Myocyte (in vitro differentiated cells): ENCODE measurements at regions not wholly inside any gene's neighbourhood (a gene's known extent, or its start where the extent isn't known, plus 50 kb on each side); places are given as distances from the start of the nearest gene placed in this dataset.
"Not testable (repeated sequence)": the region's sequence is repeated elsewhere in the genome, so short reads cannot be mapped to it uniquely, and the experiment has no call there.

Experiments used
- DNase-seq: peaks from one replicate; pipeline ENCODE4 v3.0.0-alpha.2; 2012; ENCODE audit warnings: low read depth

DNA sequence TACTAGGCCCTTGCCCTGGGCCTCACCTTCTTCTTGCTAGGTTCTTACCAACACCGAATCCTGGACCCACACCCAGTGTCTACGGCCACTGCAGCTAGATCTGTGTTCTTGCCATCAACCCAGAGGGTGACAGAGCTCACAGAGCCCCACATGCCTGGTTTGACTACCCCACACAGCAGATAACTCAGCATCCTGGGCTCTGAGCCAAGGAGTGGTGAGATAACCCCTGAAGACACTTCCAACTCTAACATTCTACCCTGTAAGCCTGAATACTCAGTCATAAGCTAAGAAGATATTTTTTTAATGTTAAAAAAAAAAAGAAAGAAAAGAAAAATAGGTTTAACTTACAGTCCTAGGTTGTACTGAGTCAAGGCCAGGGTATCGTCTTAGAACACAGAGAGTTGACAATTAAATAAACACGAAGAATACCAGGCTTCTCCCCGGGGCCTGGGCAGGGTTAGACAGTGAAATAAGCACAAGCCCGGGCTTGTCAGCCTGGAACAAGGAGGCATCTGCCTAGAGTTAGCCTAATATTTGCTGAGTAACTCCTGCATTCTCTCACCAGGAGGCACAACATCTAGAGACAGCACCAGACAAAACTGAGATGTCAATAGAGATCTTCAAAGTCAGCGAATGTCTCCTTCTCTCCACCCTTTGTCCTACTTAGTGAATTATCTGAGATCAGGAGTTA, 556.5 kb upstream of the LRRN3 start:
- DNase-seq, result peak; percentile 15

DNA sequence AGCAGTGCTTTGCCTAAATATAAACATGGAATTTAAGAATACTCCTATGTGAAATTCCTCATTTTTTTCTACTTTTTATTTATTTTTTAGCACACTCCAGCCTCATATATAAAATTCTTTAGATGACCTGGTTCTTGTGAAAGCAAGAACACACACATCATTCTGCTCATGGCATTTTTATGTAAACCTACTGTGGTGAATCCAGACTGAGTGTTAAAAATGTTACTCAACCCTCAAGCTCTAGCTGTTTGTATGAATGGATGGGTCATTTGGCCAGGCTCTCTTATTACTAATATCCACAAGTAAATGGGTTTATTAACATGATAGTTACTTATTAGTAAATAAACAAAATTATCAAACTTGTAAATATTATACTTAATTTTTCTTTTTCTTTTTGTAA, 551.7 kb upstream of the LRRN3 start:
- DNase-seq, result no peak

DNA sequence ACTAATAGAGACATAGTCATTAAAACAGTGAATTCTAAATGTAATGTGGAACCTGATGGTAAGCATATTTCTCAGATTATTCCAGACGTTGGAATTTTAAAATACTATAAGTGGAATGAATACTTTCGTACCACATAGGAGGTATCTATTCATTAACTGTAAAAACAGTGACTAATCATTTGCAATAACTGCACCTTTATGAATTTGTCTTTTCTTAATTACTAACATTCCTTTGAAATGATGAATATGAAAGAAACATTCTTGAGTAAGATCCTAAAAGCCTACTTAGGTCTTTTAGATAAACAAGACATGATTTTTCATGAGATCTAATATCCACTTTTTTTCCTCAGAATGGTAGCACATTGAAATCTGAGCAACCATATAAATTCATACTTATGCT, 549.0 kb upstream of the LRRN3 start:
- no peak for DNase-seq

DNA sequence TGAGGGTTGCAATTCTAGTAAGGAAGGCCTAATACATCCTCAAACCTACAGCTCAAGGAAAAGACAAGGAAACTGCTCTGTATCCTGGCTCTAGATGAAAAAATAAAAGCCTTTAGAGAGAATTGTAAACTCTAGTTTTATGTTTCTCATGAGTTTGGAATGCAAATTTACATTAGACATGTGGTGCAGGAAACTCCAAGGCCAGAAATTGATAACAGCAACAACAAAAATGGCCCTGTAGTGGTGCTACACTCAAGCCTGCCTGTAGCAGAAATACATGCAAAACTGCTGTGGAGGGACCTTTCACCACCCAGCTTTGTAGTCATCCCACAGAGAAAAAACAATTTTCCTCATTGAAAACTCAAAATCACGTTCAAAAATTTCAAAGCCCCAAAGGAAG, 546.7 kb upstream of the LRRN3 start:
- DNase-seq, result no peak

DNA sequence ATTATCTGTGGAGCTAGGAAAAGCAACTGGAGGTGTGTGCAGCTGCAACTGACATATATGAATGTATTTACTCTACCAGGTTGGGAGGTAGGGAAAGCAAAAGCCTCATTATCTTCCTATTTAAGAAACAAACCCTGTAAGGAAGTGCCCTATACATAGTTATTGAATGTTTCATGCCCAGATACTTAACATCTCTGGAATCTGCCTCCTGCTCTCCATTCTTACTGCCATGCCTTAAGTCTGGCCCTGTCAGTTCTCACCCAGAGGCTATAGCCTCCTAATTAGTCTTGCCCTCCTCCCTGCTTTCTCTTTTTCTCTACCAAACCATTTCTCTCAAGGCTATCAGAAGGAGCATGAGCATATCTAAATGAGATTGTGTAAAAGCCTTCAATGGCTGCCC, 542.6 kb upstream of the LRRN3 start:
- no peak for DNase-seq

DNA sequence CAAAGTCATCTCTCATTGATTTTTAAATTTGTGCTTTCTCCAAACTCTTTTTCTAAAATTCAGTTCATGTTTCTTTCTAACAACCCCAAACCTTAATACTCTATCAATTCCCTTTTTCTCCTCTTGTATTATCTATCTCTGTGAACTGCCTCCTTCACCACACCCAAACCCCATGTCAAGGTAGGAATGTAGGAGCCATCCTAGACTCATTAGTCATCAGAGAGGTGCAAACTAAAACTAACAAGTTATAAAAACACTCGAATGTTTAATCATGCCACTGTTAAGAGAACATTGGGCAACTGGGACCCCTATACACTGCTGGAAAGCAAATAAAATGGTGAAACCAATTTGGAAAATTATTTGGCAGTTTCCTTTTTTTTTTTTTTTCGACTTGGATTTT, 533.8 kb upstream of the LRRN3 start:
- DNase-seq, result no peak

DNA sequence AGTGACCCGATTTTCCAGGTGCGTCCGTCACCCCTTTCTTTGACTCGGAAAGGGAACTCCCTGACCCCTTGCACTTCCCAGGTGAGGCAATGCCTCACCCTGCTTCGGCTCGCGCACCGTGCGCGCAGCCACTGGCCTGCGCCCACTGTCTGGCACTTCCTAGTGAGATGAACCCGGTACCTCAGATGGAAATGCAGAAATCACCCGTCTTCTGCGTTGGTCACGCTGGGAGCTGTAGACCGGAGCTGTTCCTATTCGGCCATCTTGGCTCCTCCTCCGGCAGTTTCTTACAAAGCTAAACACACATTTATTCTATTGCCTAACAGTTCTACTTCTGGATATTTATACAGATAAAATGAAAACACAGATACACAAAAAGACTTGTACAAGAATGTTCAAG, 527.6 kb upstream of the LRRN3 start:
- DNase-seq, result not testable (repeated sequence)

DNA sequence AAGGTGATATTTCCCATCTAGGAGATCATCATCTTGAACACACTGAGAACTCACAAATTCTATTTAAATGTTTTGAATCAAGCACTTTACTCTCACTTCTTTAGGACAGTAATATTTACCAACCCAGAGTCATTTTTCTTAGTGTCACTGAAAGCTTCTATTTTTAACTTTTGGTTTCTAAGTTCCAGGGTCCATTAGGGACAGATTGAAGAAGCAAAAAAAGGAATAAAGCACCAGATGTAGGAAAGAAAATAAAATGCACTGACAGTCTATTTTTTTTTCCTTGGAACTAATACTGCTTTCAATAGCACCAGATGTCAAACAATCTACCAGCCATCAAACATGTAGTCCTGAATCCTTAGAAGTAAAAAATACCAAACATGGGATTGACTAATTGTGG, 526.7 kb upstream of the LRRN3 start:
- no peak for DNase-seq

DNA sequence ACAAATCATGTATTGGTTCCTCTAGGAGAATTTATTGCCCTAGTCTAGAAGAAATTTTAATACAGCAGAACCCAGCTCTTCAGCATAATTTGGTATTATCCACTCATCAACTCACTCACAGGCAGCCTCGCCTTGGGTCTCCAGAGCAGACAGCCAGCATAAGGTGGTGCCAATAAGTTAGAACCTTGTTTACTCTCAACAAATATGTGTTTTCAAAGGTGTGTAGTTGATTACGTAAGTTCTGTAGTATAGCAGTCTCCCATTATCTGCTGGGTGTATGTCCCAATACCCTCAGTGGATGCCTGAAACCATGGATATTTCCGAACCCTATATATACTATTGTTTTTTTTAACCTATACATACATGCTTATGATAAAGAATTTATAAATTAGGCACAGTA, 522.5 kb upstream of the LRRN3 start:
- DNase-seq, result no peak

DNA sequence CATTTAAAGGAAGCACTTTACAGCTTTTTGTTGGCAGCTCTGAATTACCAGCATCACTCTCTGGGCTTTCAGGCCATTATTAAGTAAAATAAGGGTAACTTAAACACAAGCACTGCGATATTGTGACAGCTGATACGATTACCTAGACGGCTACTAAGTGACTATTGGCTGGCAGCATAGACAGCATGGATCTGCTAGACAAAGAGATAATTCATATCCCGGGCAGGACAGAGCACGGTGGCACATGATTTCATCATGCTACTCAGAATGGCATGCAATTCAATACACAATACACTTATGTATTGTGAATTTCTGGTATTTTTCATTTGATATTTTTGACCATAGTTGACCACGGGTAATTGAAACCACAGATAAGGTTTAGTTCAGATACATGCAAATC, 522.0 kb upstream of the LRRN3 start:
- no peak for DNase-seq

DNA sequence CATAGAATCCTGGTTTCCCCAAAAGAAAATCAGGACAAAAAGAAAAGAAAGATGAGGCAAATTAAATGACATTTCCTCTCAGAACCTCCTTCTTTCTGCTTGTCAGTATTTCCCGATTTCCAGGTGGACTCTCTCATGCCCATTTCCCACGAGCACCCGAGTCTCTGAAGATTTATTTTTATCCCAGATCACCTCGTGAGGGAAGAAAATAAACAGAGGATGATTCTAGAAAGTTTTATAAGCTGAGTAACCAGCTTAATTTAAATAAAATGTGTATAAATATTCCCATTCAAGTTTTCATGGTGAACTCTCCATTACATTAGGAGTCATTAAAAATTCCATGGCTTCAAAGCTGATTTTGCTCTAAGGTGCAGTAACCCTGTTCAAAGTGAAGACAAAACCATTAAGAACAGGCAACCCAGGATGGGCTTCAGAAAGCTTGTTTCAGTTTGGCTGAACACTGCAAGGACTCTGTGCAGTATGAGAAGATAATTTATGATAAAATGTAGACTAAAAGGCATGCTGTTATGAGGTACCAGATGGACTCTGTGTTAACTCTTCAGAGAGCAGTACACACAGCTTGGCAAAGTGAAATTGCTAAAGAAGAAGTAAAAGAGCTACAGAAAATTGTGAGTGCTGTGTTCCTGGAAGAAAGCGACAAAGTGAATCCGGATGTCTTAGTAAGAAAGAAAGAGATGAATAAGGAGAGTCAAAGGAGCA, 521.3 kb upstream of the LRRN3 start:
- no peak for DNase-seq

DNA sequence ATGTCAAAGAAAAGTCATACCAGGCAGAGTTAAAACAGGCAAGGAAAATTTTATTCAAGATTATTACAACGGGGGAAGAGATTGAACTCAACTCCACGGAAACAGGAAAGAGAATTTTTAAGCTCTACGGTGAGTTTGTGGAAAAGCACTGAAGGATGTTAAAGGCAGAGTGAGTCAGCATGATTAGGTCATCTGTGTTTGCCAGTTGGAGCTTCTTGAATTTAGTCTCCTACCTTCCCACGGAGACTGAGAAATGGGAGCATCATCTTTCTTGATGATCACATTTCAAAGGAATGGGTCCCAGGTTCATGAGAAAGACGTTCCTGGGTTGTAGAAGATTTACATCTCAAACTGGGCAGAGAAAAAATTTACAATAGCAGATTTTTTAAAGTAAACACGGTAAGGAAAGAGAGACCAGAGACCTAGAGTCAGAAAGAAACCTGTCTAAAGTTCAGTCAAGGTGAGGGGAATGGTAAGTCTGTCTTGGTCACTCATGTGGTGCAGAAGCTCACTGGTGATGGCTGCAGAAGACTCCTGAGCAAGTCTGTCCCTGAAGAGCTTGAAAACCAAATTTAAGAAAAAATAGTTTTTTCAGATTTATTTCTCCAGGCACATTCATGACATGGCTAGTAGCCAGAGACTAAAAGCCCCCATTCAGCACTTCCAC, 516.9 kb upstream of the LRRN3 start:
- DNase-seq, result peak; percentile 5

DNA sequence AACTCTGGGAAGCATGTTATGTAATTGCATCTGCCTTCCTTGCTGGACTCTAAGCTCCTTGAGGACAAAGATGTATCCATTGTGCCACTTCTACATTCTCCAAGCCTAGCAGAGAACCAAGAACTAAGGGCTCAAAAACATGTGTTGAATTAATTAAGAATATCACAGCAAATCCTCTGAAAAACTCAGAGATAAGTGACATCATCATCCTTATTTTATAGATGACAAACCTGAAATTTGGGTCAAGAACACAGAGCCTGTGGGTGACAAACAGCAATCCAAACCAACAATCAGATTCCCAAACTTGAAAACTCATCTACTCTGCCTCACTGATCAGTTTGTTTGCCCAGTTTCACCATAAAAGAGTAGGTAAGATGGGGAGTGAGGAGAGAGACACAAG, 503.6 kb upstream of the LRRN3 start:
- DNase-seq, result no peak

DNA sequence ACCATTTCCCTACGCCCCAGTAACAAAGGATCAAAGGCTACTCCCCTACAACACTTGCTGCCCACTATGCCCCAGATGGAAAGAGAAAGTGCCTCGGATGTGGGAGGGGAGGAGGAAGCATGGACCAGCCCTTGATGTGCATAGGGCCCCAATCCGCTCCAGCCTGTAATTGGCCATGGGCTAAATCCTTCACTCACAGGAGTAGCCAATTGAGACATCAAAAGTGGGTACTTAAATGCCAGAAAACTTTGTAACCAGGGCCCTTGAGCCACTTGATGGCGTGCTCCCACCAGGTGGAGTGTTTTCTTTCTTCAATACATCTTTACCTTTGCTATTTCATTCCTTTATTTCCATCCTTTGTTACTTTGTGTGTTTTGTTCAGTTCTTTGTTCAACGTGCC, 500.5 kb upstream of the LRRN3 start:
- DNase-seq, result no peak

DNA sequence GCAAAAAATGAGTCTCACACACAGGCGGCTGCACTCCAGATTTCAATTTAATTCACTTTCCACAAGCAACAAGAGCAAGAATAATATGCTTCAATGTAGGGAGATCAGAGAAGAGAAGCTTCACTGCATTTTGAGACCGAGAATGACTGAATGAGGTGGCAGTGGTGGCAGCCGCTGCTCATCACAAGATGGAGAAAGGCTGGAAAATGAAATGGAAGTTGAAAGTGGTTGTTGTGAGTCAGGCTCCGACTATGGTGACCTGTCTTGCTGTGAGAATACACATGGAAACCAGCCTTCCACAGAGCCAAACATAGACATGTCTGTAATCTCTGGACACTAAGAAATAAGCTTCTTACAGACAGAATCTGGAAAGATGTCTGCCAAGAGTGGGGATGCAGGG, 499.6 kb upstream of the LRRN3 start:
- no peak for DNase-seq

DNA sequence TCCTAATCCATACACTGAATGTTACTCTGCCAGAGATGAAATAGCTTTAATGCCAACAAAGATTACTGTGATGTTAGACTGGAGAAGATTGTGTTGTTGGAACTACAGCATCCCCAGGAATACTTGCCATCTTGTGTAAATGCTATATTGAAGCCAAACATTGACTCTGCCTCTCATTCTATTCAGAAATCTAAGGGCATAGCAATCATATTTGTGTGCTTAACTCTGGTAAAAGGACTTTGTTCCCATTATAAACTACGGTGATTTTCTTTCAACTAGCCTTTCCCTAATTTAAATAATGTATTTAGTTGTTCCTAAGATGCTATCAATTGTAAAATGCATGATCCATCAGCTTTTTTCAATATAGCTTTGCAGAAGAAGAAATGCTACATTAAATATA, 498.4 kb upstream of the LRRN3 start:
- no peak for DNase-seq

DNA sequence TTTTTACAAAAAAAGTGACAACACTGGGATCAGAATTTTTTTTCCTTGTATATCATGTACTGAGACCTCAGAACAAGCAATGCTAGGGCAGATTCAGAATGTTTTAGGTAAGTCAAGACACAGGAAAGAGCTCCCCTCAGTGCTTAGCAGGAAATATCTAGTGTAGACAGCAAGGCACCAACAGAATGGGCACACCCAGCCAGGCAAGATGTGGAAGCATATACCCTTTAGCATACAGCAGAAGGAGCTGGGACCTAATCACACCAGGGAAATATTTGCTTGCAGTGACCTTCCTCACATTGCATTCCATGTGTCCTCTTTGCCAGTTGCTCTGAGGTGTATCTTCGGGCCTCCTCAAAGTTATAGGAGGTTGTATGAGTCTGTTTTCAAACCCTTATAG, 497.6 kb upstream of the LRRN3 start:
- no peak for DNase-seq

DNA sequence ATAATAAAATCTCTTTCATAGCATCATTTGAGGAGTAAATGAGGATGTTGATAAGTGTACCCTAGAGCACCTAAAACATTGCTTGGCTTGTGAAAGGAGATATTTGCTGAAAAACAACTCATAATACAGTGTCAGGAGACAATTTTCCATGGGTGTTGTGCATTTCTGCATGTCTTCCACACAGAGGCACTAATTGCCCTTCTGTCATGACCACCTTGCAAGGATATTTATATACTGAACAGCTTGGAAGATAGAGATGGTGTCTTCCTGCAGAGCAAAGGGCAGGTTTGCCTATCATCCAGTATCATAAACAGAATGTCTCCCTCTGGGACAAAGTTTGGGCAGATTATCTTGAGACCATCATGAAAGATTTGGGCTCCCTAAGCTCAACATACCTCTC, 495.2 kb upstream of the LRRN3 start:
- no peak for DNase-seq

DNA sequence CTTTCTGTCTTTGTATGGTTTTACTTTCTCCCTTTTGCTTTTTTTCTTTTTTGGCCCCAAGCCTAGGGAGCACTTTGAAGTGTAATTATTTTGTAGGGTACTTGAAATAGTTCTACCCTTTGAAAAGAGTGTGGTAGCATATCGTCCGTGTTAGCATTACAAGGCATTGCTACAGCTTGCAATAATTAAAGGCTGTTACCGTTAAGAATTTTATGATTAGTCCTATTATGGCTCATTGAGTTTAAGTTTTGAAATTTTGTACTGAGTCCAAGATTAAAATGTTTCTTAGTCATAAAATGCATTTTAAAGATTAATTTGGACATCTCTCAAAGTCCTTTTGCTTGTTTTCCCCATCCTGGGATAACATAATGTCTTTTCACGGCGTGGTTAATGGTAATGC, 490.0 kb upstream of the LRRN3 start:
- no peak for DNase-seq

DNA sequence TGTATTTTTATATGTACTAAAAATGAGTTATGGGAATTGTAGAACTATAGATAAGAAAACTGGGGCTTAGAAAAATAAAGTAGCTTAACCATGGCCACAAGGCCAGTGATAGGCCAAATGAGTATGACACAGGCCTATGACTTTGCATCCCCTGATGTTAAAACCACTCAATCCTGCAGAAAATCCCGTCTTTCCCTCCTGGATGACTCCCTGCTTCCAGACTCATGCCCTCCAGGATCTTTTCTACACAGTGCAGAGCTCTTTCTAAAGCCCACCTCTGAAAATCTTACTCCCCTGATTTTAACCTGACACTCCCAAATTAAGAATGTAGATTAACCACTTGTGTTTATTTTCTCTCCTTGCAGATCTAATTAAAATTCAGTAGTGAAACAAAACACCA, 489.2 kb upstream of the LRRN3 start:
- DNase-seq, result no peak

DNA sequence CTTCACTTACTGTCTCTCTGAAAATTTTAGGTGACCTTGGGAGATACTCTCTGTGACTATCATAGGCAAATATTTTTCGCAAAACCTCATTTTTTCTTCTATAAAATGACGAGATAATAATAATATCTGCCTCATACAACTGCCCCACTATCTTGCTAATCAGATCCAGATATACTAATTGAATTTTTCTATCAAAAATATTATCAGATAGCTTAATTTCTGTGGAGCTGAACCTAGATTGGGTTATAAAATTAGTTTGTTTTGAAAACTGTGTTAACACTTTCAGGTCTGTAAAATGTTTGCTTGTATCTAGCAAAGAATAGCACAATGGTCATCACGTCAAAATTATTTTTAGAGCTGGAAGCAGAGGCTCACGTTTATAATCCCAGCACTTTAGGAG, 486.7 kb upstream of the LRRN3 start:
- no peak for DNase-seq

DNA sequence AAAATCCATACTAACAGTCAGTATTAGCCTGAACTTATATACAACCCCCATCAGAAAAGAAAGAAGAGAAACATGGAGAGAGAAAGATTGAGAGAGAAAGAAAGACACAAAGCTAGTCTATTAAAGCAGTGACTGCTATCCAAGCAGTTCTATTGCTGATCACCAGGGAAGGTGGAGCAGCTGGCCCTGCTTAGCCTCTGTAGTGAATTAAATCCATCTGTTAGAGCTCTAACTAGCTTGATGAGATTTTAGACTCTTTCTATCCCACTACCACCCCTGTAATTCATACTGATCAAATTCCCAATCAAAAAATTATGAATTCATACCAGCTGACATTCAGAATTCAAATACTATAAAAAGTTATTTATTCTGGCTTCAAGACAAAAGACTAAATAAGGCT, 486.0 kb upstream of the LRRN3 start:
- DNase-seq, result no peak
